Dendritic cell treated with granulocyte-macrophage colony-stimulating factor and Interleukin-4, amounts not matched to agents 40 ng/mL and 50 ng/mL, for 4 days (primary cell): ENCODE measurements at regions not wholly inside any gene's neighbourhood (a gene's known extent, or its start where the extent isn't known, plus 50 kb on each side); places are given as distances from the start of the nearest gene placed in this dataset.

ENCODE experiments used
- H3K27ac Mint-ChIP-seq: one replicate; pipeline ENCODE4 v1.8.0; 2022; ENCODE audit warnings: mild to moderate bottlenecking, mixed read lengths
- H3K27me3 Mint-ChIP-seq: one replicate; pipeline ENCODE4 v1.8.0; 2022; ENCODE audit warnings: mild to moderate bottlenecking, mixed read lengths
- H3K36me3 Mint-ChIP-seq: one replicate; pipeline ENCODE4 v1.8.0; 2022; ENCODE audit warnings: low read depth, mixed read lengths
- H3K4me1 Mint-ChIP-seq: one replicate; pipeline ENCODE4 v1.8.0; 2022; ENCODE audit warnings: low read depth, mixed read lengths
- H3K4me3 Mint-ChIP-seq: one replicate; pipeline ENCODE4 v1.8.0; 2022; ENCODE audit warnings: mild to moderate bottlenecking, moderate library complexity, mixed read lengths
- H3K9me3 Mint-ChIP-seq: one replicate; pipeline ENCODE4 v1.8.0; 2022; ENCODE audit warnings: mixed read lengths
- intact Hi-C: fragments of 100-400 bp; cut with micrococcal nuclease; formaldehyde crosslinking; loops from one replicate; pipeline ENCODE4 v1.15.0; 2022

DNA sequence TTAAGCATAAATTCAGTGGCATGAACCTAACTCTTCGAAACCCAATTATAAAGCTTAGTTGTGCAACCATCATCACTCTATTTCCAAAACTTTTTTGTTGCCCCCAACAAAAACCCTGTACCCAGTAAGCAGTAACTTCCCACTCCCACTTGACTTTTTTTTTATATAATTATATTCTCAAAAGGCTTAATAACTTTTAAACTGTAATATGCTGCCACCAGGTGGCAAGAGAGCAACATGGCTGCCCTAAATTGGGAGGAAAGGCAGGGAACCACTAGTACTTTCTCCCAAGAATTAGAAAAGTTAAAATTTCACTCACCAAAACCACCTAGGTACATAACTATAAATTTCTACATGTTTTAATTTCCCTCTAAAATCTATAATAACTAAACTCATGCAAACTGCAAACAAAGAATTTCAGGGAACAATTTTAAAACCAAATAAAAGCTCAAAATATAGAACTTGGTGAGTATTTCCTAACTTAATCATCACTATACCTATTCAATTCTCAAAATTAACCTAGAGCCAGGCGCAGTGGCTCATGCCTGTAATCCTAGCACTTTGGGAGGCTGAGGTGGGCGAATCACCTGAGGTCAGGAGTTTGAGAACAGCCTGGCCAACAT is 50.2 kb upstream of the RNF38 start:
- H3K27ac Mint-ChIP-seq = no peak overlapping the region
- H3K27me3 Mint-ChIP-seq = no peaks in the 10 kb centered on the region
- intact Hi-C loops = loop anchor here (1.0 kb wide), 1 partner anchor 43 kb away; no protein-coding TSS in a partner anchor
- H3K36me3 Mint-ChIP-seq = peaks cover 18% of the 10 kb centered on the region
- H3K9me3 Mint-ChIP-seq = no peaks in the 10 kb centered on the region
- peaks cover 20% of the 10 kb centered on the region for H3K4me1 Mint-ChIP-seq
- H3K4me3 Mint-ChIP-seq = no peak overlapping the region
